Epithelial cell of esophagus (primary cell): ENCODE measurements at regions not wholly inside any gene's neighbourhood (a gene's known extent, or its start where the extent isn't known, plus 50 kb on each side); places are given as distances from the start of the nearest gene placed in this dataset.

Experiments
- DNase-seq: peaks from one replicate; pipeline ENCODE4 v3.0.0; 2010; ENCODE audit warnings: low read depth
- H3K4me3 ChIP-seq: 2 replicates; pipeline ENCODE4 v1.5.1; 2011; ENCODE audit warnings: mild to moderate bottlenecking, low read length, control low read depth
- TF ChIP-seq, protein P1 (sequence below): IDR thresholded peaks from 2 replicates; pipeline ENCODE4 v1.5.1; 2011; ENCODE audit warnings: low read depth, mild to moderate bottlenecking, low read length, control low read depth, inconsistent platforms; ENCODE audit not compliant: insufficient read depth; ENCODE audit errors: missing control alignments

DNA sequence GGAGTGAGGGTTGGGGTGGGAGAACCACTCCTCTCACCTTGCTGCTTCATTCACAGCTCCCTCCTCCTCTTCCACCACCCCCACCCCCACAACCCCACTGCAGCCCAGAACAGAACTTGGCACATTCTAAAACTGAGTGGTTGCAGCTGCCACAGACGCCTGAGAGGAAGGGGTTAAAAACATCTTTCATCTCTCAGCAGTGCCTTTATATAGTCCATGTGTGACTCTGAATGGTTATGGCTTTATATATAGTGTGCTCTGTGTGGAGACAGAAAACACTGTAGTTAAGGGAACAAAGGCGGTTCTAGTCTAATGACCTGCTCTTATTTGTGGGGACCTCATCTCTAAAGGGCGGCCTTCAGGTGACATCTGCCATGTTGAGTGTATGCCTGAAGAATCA lies 144.8 kb downstream of the BCOR start:
- no peak overlapping the region for H3K4me3 ChIP-seq
- TF ChIP-seq, protein P1, sequence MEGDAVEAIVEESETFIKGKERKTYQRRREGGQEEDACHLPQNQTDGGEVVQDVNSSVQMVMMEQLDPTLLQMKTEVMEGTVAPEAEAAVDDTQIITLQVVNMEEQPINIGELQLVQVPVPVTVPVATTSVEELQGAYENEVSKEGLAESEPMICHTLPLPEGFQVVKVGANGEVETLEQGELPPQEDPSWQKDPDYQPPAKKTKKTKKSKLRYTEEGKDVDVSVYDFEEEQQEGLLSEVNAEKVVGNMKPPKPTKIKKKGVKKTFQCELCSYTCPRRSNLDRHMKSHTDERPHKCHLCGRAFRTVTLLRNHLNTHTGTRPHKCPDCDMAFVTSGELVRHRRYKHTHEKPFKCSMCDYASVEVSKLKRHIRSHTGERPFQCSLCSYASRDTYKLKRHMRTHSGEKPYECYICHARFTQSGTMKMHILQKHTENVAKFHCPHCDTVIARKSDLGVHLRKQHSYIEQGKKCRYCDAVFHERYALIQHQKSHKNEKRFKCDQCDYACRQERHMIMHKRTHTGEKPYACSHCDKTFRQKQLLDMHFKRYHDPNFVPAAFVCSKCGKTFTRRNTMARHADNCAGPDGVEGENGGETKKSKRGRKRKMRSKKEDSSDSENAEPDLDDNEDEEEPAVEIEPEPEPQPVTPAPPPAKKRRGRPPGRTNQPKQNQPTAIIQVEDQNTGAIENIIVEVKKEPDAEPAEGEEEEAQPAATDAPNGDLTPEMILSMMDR = no peak
- no peak for DNase-seq

GRCh38 chrX:39953879-39954278 lies 143.9 kb downstream of the BCOR start:
- TF ChIP-seq, protein P1 = no peak
- no peak overlapping the region for H3K4me3 ChIP-seq
- peak; percentile 80 for DNase-seq

DNA sequence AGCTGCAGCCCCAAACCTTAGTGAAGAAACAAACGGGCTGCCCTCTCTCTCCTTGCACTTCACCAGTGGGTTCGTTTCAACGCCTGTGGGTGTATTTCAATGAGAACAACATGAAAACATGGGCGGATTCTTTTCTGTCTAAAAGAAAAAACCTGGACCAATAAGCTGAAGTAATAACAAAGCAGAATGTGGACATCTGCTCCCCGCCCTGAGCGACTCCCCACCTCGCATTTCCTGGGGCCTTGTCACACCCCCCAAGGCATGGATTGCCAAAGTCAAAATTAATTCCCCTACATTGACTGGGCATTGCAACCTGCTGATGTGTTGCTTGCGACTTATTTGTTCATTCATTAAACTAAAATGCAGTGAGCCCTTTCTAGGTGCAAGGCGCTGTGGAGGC lies 142.9 kb downstream of the BCOR start:
- TF ChIP-seq, protein P1 = no peak
- no peak overlapping the region for H3K4me3 ChIP-seq
- peak; percentile 44 for DNase-seq

DNA sequence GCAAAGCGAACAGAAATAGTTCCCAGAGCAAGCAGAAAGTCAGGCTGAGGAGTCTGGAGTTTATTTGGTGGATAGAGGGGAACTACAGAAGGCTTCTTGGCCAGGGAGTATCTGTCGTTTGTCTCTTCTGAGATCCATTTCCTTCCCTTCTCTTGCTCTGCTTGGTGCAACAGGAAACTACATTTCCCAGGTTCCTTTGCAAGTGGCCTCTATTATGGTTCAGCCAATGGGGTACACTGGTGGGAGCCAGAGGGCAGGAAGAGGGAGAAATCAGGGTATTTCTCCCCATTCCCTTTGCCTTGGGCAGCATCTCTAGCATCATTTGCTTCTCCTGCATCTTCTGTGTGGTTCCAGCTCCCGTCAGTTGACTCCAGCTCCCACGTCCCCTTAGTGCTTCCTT lies 142.1 kb downstream of the BCOR start:
- TF ChIP-seq, protein P1 = no peak

GRCh38 chrX:39956803-39957394 lies 140.9 kb downstream of the BCOR start:
- TF ChIP-seq, protein P1 = no peak
- H3K4me3 ChIP-seq = no peak overlapping the region
- no peak for DNase-seq

More for the DNA sequence above, 142.1 kb downstream of the BCOR start:
- DNase-seq = peak; percentile 9
- no peak overlapping the region for H3K4me3 ChIP-seq

GRCh38 chrX:39957816-39958566 lies 139.8 kb downstream of the BCOR start:
- TF ChIP-seq, protein P1 = no peak
- no peak for DNase-seq
- no peak overlapping the region for H3K4me3 ChIP-seq
